ENCODE measurements at regions not wholly inside any gene's neighbourhood (a gene's known extent, or its start where the extent isn't known, plus 50 kb on each side); places are given as distances from the start of the nearest gene placed in this dataset.

GRCh38 chr4:30950737-30951136, 230.6 kb downstream of the PCDH7 start:
- no peak overlapping the region for H3K9ac ChIP-seq (ENCODE audit: low read depth, low read length, poor library complexity, severe bottlenecking)

GRCh38 chr4:30952526-30953219, 232.5 kb downstream of the PCDH7 start:
- no peak overlapping the region for H3K4me2 ChIP-seq (ENCODE audit: low read depth, low read length, poor library complexity, severe bottlenecking)
- no peak overlapping the region for H2AFZ ChIP-seq (ENCODE audit: low read length)
- H3K36me3 ChIP-seq (ENCODE audit: insufficient read depth, low read length) = no peaks in the 10 kb centered on the region
- H3K27me3 ChIP-seq (ENCODE audit: insufficient read depth, low read length, poor library complexity, severe bottlenecking) = no peaks in the 10 kb centered on the region
- no peaks in the 10 kb centered on the region for H3K9me3 ChIP-seq (ENCODE audit: insufficient read depth, low read depth, low read length)
- no peaks in the 10 kb centered on the region for H4K20me1 ChIP-seq (ENCODE audit: insufficient read depth, low read length, poor library complexity, severe bottlenecking)
- no peak overlapping the region for H3K4me3 ChIP-seq (ENCODE audit: low read length, poor library complexity, severe bottlenecking)
- H3K9ac ChIP-seq (ENCODE audit: low read depth, low read length, poor library complexity, severe bottlenecking) = no peak overlapping the region
- no peaks in the 10 kb centered on the region for H3F3A ChIP-seq (ENCODE audit: low read depth)
- no peaks in the 10 kb centered on the region for H3K4me1 ChIP-seq (ENCODE audit: insufficient read depth, low read length, poor library complexity, severe bottlenecking)
- H3K9me2 ChIP-seq (replicated peaks; ENCODE audit: low read depth, low read length) = no peaks in the 10 kb centered on the region
- TF ChIP-seq EZH2phosphoT487 (IDR thresholded peaks at IDR 0.05; ENCODE audit: borderline replicate concordance) (no peak), CTCF (conservative IDR thresholded peaks at IDR 0.05; ENCODE audit: low read length) (no peak)
- no peaks in the 10 kb centered on the region for H3K79me2 ChIP-seq (ENCODE audit: insufficient read depth, low read length)

More at GRCh38 chr4:30950737-30951136, 230.6 kb downstream of the PCDH7 start:
- no peak overlapping the region for H3K4me2 ChIP-seq (ENCODE audit: low read depth, low read length, poor library complexity, severe bottlenecking)
- no peaks in the 10 kb centered on the region for H3K4me1 ChIP-seq (ENCODE audit: insufficient read depth, low read length, poor library complexity, severe bottlenecking)
- no peak overlapping the region for H2AFZ ChIP-seq (ENCODE audit: low read length)
- H3K36me3 ChIP-seq (ENCODE audit: insufficient read depth, low read length) = no peaks in the 10 kb centered on the region
- no peaks in the 10 kb centered on the region for H3K9me3 ChIP-seq (ENCODE audit: insufficient read depth, low read depth, low read length)
- no peaks in the 10 kb centered on the region for H3K27me3 ChIP-seq (ENCODE audit: insufficient read depth, low read length, poor library complexity, severe bottlenecking)
- TF ChIP-seq CTCF (conservative IDR thresholded peaks at IDR 0.05; ENCODE audit: low read length) (no peak), EZH2phosphoT487 (IDR thresholded peaks at IDR 0.05; ENCODE audit: borderline replicate concordance) (no peak)
- no peaks in the 10 kb centered on the region for H3K79me2 ChIP-seq (ENCODE audit: insufficient read depth, low read length)
- H3F3A ChIP-seq (ENCODE audit: low read depth) = no peaks in the 10 kb centered on the region
- H3K4me3 ChIP-seq (ENCODE audit: low read length, poor library complexity, severe bottlenecking) = no peak overlapping the region
- H4K20me1 ChIP-seq (ENCODE audit: insufficient read depth, low read length, poor library complexity, severe bottlenecking) = no peaks in the 10 kb centered on the region
- no peaks in the 10 kb centered on the region for H3K9me2 ChIP-seq (replicated peaks; ENCODE audit: low read depth, low read length)

GRCh38 chr4:30953799-30954198, 233.6 kb downstream of the PCDH7 start:
- H3K9me3 ChIP-seq (ENCODE audit: insufficient read depth, low read depth, low read length) = no peaks in the 10 kb centered on the region
- H4K20me1 ChIP-seq (ENCODE audit: insufficient read depth, low read length, poor library complexity, severe bottlenecking) = no peaks in the 10 kb centered on the region
- TF ChIP-seq EZH2phosphoT487 (IDR thresholded peaks at IDR 0.05; ENCODE audit: borderline replicate concordance) (no peak), CTCF (conservative IDR thresholded peaks at IDR 0.05; ENCODE audit: low read length) (no peak)
- no peaks in the 10 kb centered on the region for H3K9me2 ChIP-seq (replicated peaks; ENCODE audit: low read depth, low read length)
- no peak overlapping the region for H2AFZ ChIP-seq (ENCODE audit: low read length)
- no peak overlapping the region for H3K4me2 ChIP-seq (ENCODE audit: low read depth, low read length, poor library complexity, severe bottlenecking)
- H3F3A ChIP-seq (ENCODE audit: low read depth) = no peaks in the 10 kb centered on the region
- H3K4me1 ChIP-seq (ENCODE audit: insufficient read depth, low read length, poor library complexity, severe bottlenecking) = no peaks in the 10 kb centered on the region
- H3K4me3 ChIP-seq (ENCODE audit: low read length, poor library complexity, severe bottlenecking) = no peak overlapping the region
- H3K9ac ChIP-seq (ENCODE audit: low read depth, low read length, poor library complexity, severe bottlenecking) = no peak overlapping the region
- H3K36me3 ChIP-seq (ENCODE audit: insufficient read depth, low read length) = no peaks in the 10 kb centered on the region
- no peaks in the 10 kb centered on the region for H3K27me3 ChIP-seq (ENCODE audit: insufficient read depth, low read length, poor library complexity, severe bottlenecking)
- H3K79me2 ChIP-seq (ENCODE audit: insufficient read depth, low read length) = no peaks in the 10 kb centered on the region

Measured in Loucy (cell line).